ENCODE measurements at regions not wholly inside any gene's neighbourhood (a gene's known extent, or its start where the extent isn't known, plus 50 kb on each side); places are given as distances from the start of the nearest gene placed in this dataset.

GRCh38 chr4:28621591-28621990, 1761.0 kb downstream of the STIM2 start:
- H2AFZ ChIP-seq = no peak overlapping the region
- no peak overlapping the region for H3K4me3 ChIP-seq
- CTCF ChIA-PET = no interaction called here
- H3K4me2 ChIP-seq = no peak overlapping the region
- H3K9me3 ChIP-seq (ENCODE audit: insufficient read depth, low read depth) = no peaks in the 10 kb centered on the region
- intact Hi-C loops (cut with micrococcal nuclease; ENCODE audit: unreplicated experiment) = no loop called here
- H4K20me1 ChIP-seq (ENCODE audit: insufficient read depth) = no peaks in the 10 kb centered on the region
- no peak overlapping the region for H3K27ac ChIP-seq
- no TSS peak for BruUV-seq (replicated peaks)
- no peaks in the 10 kb centered on the region for H3F3A ChIP-seq (ENCODE audit: insufficient read depth, low read depth)
- H3K36me3 ChIP-seq (ENCODE audit: low read depth) = no peaks in the 10 kb centered on the region
- DNase-seq = no peak
- no peaks in the 10 kb centered on the region for H3K4me1 ChIP-seq (replicated peaks; ENCODE audit: insufficient read depth)
- no peak for TF ChIP-seq EZH2 (IDR thresholded peaks at IDR 0.05; ENCODE audit: low read depth)
- TF ChIP-seq CTCF (conservative IDR thresholded peaks at IDR 0.05) = no peak
- no peaks in the 10 kb centered on the region for H3K27me3 ChIP-seq (ENCODE audit: insufficient read depth, low read depth)
- H3K79me2 ChIP-seq (ENCODE audit: low read depth) = no peaks in the 10 kb centered on the region
- H3K9me2 ChIP-seq (ENCODE audit: insufficient read depth) = no peaks in the 10 kb centered on the region
- POLR2A ChIA-PET (ENCODE audit: unreplicated experiment) = no interaction called here

- Histone ChIP-seq H4K20me1 (ENCODE audit: insufficient read depth) (no peaks in the 10 kb centered on the region), H3K4me1 (replicated peaks; ENCODE audit: insufficient read depth) (no peaks in the 10 kb centered on the region), H3K36me3 (ENCODE audit: low read depth) (no peaks in the 10 kb centered on the region), H3K4me3 (no peak overlapping the region), H3K27ac (no peak overlapping the region), H3K9me2 (ENCODE audit: insufficient read depth) (no peaks in the 10 kb centered on the region), H3K9me3 (ENCODE audit: insufficient read depth, low read depth) (no peaks in the 10 kb centered on the region), H3K27me3 (ENCODE audit: insufficient read depth, low read depth) (no peaks in the 10 kb centered on the region), H3F3A (ENCODE audit: insufficient read depth, low read depth) (no peaks in the 10 kb centered on the region), H2AFZ (peak overlapping the region; percentile 11; the same call in 1 of the 2 replicates), H3K79me2 (ENCODE audit: low read depth) (no peaks in the 10 kb centered on the region), H3K4me2 (no peak overlapping the region)
- no TSS peak for BruUV-seq (replicated peaks)
- no peak for TF ChIP-seq CTCF (conservative IDR thresholded peaks at IDR 0.05)
- TF ChIP-seq EZH2 (IDR thresholded peaks at IDR 0.05; ENCODE audit: low read depth) = no peak
- POLR2A ChIA-PET (ENCODE audit: unreplicated experiment) = no interaction called here
- intact Hi-C loops (cut with micrococcal nuclease; ENCODE audit: unreplicated experiment) = no loop called here
- DNase-seq = no peak
- CTCF ChIA-PET = no interaction called here
Measured at GRCh38 chr4:28636971-28637370, 1776.3 kb downstream of the STIM2 start.

GRCh38 chr4:28639747-28640146, 1779.1 kb downstream of the STIM2 start:
- no peaks in the 10 kb centered on the region for H3K27me3 ChIP-seq (ENCODE audit: insufficient read depth, low read depth)
- H4K20me1 ChIP-seq (ENCODE audit: insufficient read depth) = no peaks in the 10 kb centered on the region
- H2AFZ ChIP-seq = no peak overlapping the region
- TF ChIP-seq EZH2 (IDR thresholded peaks at IDR 0.05; ENCODE audit: low read depth) (no peak), CTCF (conservative IDR thresholded peaks at IDR 0.05) (no peak)
- intact Hi-C loops (cut with micrococcal nuclease; ENCODE audit: unreplicated experiment) = no loop called here
- H3K9me2 ChIP-seq (ENCODE audit: insufficient read depth) = no peaks in the 10 kb centered on the region
- no peaks in the 10 kb centered on the region for H3F3A ChIP-seq (ENCODE audit: insufficient read depth, low read depth)
- CTCF ChIA-PET = no interaction called here
- H3K4me1 ChIP-seq (replicated peaks; ENCODE audit: insufficient read depth) = no peaks in the 10 kb centered on the region
- H3K36me3 ChIP-seq (ENCODE audit: low read depth) = no peaks in the 10 kb centered on the region
- H3K27ac ChIP-seq = no peak overlapping the region
- DNase-seq = no peak
- BruUV-seq (replicated peaks) = no TSS peak
- no peaks in the 10 kb centered on the region for H3K9me3 ChIP-seq (ENCODE audit: insufficient read depth, low read depth)
- no peak overlapping the region for H3K4me2 ChIP-seq
- POLR2A ChIA-PET (ENCODE audit: unreplicated experiment) = no interaction called here
- H3K4me3 ChIP-seq = no peak overlapping the region
- H3K79me2 ChIP-seq (ENCODE audit: low read depth) = no peaks in the 10 kb centered on the region
